Pancreas (tissue), 10 donors: ENCODE measurements at regions not wholly inside any gene's neighbourhood (a gene's known extent, or its start where the extent isn't known, plus 50 kb on each side); places are given as distances from the start of the nearest gene placed in this dataset.

Source experiments
- ATAC-seq, 4 donors: fragments of 200-7000 bp; cut with Tn5 transposase; one replicate each; pipeline versions ENCODE4 v1.8.0 to v1.9.1; 2020; ENCODE audit warnings: mild to moderate bottlenecking in 4 of 4, moderate library complexity in 4 of 4
- DNase-seq, 6 donors: peaks; one replicate each; pipeline ENCODE4 v3.0.0-alpha.2; 2020
- FAIRE-seq: peaks from 2 replicates; lab custom pipeline; 2012; peaks lifted over from hg19 to GRCh38; lab: Jason Lieb, UNC
- H3K27ac ChIP-seq, 4 donors: fragments of 200-600 bp; sonication (generic); 1 replicate in 3 of 4; 2 replicates in 1 of 4; pipeline versions ENCODE4 v1.5.0 to v1.8.0; 2020
- H3K27me3 ChIP-seq, 4 donors: fragments of 200-600 bp; one replicate each; pipeline ENCODE4 v1.8.0; 2021
- H3K36me3 ChIP-seq, 3 donors: fragments of 200-600 bp; sonication (generic) in 1 of 3; one replicate each; pipeline versions ENCODE4 v1.5.0 to v1.8.0; 2020 to 2021
- H3K4me1 ChIP-seq, 3 donors: fragments of 200-600 bp; one replicate each; pipeline ENCODE4 v1.8.0; 2021
- H3K4me3 ChIP-seq, 4 donors: fragments of 200-600 bp; sonication (generic) in 2 of 4; one replicate each; pipeline versions ENCODE4 v1.5.0 to v1.8.0; 2020 to 2021
- H3K9me3 ChIP-seq, 4 donors: fragments of 200-600 bp; one replicate each; pipeline ENCODE4 v1.8.0; 2021
- WGBS, 2 donors: extraction: QIAGEN DNeasy Blood & Tissue Kit; methylation state at CpG; one replicate each; pipeline ENCODE4 v1.1.7; 2013; 5-methylcytosine and 5-hydroxymethylcytosine counted together
- intact Hi-C, 3 donors: fragments of 100-400 bp; cut with DNase I; formaldehyde crosslinking; loops; one replicate each; pipeline versions ENCODE4 v1.11.1 to v1.14.2; 2022
- TF ChIP-seq, protein P1 (sequence below), 4 donors: fragments of 200-600 bp; sonication (generic) in 3 of 4; IDR thresholded peaks; one replicate each; pipeline versions ENCODE4 v1.5.0 to v1.8.0; 2021; ENCODE audit warnings: antibody characterized with exemption in 4 of 4
- donor health status: healthy with polysubstance abuse.
- donor health status: DM: no; HTN: no; CAD: no; lungs with moderate emphysema.
- donor health status: DM: no; HTN: no; CAD: no.
- donor health status: control.
- donor health status: control.
- donor health status: Bipolar disorder and iron deficiency.
- donor health status: DM: yes; HTN: yes; CAD: no.
- donor health status: DM: no; HTN: no; CAD: no.
- donor health status: DM: no; HTN: no; CAD: no.
- donor health status: DM: yes; HTN: yes; CAD: no.

DNA sequence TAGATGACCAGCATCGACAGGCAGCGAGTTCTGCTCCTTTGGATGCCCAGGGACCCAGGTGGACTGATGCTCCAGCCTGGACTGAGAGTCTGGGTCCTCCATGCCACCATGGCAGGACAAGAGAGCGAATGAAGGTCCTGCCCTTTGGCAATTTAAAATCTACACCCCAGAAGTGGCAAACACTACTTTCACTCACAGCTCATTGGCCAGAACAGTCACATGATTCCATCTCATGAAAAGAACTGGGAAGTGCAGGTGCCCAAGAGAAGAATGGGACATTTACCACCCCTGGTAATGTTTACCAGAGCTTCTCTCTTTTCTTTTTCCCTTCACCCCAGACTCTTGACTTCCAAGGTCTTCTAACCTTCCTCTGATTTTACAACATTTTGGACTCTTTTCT, 87.8 kb upstream of the SLCO3A1 start:
- whole genome bisulfite sequencing, 2 donors, result 68 to 78% methylated on average over 3 of the region's 3 CpGs
- no peaks in the 10 kb centered on the region for H3K36me3 ChIP-seq
- FAIRE-seq (no peak), ATAC-seq (no peak), DNase-seq (no peak)
- intact Hi-C loops, result no loop called here
- peaks cover 0 to 6% (median 0%) of the 10 kb centered on the region in 4 donors for H3K27me3 ChIP-seq
- H3K27ac ChIP-seq, result no peak overlapping the region
- H3K4me1 ChIP-seq, result no peaks in the 10 kb centered on the region
- TF ChIP-seq, protein P1, sequence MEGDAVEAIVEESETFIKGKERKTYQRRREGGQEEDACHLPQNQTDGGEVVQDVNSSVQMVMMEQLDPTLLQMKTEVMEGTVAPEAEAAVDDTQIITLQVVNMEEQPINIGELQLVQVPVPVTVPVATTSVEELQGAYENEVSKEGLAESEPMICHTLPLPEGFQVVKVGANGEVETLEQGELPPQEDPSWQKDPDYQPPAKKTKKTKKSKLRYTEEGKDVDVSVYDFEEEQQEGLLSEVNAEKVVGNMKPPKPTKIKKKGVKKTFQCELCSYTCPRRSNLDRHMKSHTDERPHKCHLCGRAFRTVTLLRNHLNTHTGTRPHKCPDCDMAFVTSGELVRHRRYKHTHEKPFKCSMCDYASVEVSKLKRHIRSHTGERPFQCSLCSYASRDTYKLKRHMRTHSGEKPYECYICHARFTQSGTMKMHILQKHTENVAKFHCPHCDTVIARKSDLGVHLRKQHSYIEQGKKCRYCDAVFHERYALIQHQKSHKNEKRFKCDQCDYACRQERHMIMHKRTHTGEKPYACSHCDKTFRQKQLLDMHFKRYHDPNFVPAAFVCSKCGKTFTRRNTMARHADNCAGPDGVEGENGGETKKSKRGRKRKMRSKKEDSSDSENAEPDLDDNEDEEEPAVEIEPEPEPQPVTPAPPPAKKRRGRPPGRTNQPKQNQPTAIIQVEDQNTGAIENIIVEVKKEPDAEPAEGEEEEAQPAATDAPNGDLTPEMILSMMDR (IDR thresholded peaks at IDR 0.05), result no peak
- H3K4me3 ChIP-seq, result no peak overlapping the region
- H3K9me3 ChIP-seq, result no peaks in the 10 kb centered on the region

DNA sequence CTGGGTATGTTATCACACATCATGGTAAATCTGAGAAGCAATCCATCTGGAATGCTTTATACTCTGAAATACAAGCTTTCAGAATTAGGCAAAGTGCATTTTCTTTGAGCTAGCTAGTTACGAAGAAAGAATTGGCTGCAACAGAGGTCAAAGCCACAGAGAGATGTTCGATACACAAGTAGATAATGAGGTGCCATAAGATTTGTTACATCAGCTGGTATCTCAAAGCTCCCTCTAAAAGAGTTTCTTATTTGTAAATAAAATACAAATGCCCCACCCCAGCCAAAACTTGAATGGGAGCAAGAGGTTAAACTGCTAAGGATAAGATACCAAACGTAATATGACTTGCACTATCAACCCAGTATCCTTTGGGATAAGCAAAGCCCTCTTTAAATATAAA, 84.0 kb upstream of the SLCO3A1 start:
- WGBS, 2 donors, result 61 to 74% methylated on average over 3 of the region's 3 CpGs
- H3K4me1 ChIP-seq, result no peaks in the 10 kb centered on the region
- DNase-seq, result no peak

DNA sequence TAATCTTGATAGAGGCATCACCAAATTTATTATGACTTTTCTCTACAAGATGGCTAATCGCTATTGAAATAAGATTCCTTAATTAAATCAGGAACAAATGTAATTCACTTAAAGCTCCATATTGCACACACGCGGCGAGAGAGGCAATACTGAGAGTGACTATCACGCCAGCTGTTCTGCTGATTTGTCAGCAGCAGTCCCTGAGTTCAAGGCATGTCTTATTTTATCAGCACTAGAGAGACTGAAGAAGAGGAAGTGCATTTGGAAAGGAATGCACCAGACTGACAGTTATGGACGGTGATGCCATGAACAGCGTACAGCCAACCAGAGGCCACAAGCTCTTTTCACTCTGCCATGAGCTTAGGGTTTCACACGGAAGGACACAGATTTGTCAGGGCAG, 83.6 kb upstream of the SLCO3A1 start:
- Histone ChIP-seq H3K27ac (no peak overlapping the region), H3K36me3 (no peaks in the 10 kb centered on the region), H3K4me1 (no peaks in the 10 kb centered on the region), H3K9me3 (no peaks in the 10 kb centered on the region), H3K27me3 (peaks cover 0 to 6% (median 0%) of the 10 kb centered on the region in 4 donors), H3K4me3 (no peak overlapping the region)
- WGBS, 2 donors, result 72 to 79% methylated on average over 8 of the region's 8 CpGs
- no peak for ATAC-seq
- no peak for FAIRE-seq
- TF ChIP-seq, protein P1 (IDR thresholded peaks at IDR 0.05), result no peak
- intact Hi-C loops, result no loop called here
- DNase-seq, result no peak

More for the DNA sequence above, 84.0 kb upstream of the SLCO3A1 start:
- no peaks in the 10 kb centered on the region for H3K36me3 ChIP-seq
- H3K4me3 ChIP-seq, result no peak overlapping the region
- no peak for FAIRE-seq
- intact Hi-C loops, result no loop called here
- no peaks in the 10 kb centered on the region for H3K9me3 ChIP-seq
- H3K27ac ChIP-seq, result no peak overlapping the region
- peaks cover 0 to 6% (median 0%) of the 10 kb centered on the region in 4 donors for H3K27me3 ChIP-seq
- TF ChIP-seq, protein P1 (IDR thresholded peaks at IDR 0.05), result no peak
- ATAC-seq, result no peak

DNA sequence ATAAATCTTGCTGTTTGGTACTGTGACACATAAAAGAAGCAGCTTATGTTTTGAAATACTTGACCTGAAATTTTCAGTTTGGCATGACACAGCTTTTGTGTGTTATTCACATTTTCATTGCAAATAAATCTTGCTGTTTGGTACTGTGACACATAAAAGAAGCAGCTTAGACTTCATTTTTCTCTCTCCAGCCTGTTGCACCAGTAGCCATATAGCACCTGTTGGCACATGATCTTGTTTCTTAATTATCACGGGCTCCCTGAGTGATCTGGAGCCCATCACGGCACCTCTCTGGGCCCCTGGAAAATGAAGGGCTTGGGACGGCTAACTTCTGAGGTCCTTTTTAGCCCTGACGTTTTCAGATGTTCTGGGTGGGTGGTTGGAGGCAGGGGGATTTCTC, 77.4 kb upstream of the SLCO3A1 start:
- WGBS, 2 donors, result 41 to 48% methylated on average over 4 of the region's 4 CpGs
- ATAC-seq (no peak), DNase-seq (no peak), FAIRE-seq (no peak)
- Histone ChIP-seq H3K27ac (no peak overlapping the region), H3K4me3 (no peak overlapping the region), H3K36me3 (no peaks in the 10 kb centered on the region), H3K27me3 (no peaks in the 10 kb centered on the region), H3K9me3 (no peaks in the 10 kb centered on the region), H3K4me1 (no peaks in the 10 kb centered on the region)
- intact Hi-C loops, result no loop called here
- TF ChIP-seq, protein P1 (IDR thresholded peaks at IDR 0.05), result no peak

DNA sequence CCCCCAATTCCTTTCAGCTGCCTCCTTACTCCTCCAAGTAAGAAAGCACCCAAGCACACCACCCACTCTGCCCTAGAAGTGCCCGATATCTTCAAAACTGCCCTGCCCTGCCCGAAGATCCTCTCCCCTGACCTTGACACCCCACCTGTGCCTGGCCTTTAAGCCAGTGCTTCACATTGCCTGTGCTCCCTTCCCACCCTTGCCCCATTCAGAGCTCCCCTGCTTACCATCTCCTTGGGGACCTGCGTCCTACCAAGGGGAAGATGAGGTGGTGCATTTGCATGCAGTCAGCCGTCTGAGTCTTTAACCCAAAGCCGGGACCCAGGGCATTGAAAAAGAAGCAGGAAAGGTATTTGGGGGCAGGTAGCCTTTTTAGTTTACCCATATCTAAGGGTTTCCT, 73.5 kb upstream of the SLCO3A1 start:
- Histone ChIP-seq H3K4me3 (no peak overlapping the region), H3K27ac (no peak overlapping the region), H3K36me3 (no peaks in the 10 kb centered on the region), H3K9me3 (no peaks in the 10 kb centered on the region), H3K4me1 (no peaks in the 10 kb centered on the region), H3K27me3 (no peaks in the 10 kb centered on the region)
- no peak for FAIRE-seq
- TF ChIP-seq, protein P1 (IDR thresholded peaks at IDR 0.05), result no peak
- DNase-seq, result no peak
- intact Hi-C loops, result no loop called here
- WGBS, 2 donors, result 58 to 75% methylated on average over 5 of the region's 5 CpGs
- no peak for ATAC-seq
